Prostate gland (tissue), 2 donors: ENCODE measurements at regions not wholly inside any gene's neighbourhood (a gene's known extent, or its start where the extent isn't known, plus 50 kb on each side); places are given as distances from the start of the nearest gene placed in this dataset.

Experiments used
- DNase-seq: peaks from one replicate; pipeline ENCODE4 v3.0.0-alpha.2; 2019; ENCODE audit warnings: low spot score
- H3K27ac ChIP-seq, 2 donors: fragments of 200-600 bp; sonication (generic); 2 replicates each; pipeline ENCODE4 v1.5.1; 2017 to 2019
- H3K27me3 ChIP-seq: fragments of 200-600 bp; sonication (generic); replicated peaks from 2 replicates; pipeline ENCODE4 v1.5.1; 2019; ENCODE audit not compliant: insufficient read depth
- H3K36me3 ChIP-seq, 2 donors: fragments of 200-600 bp; sonication (generic); 1 replicate in 1 of 2; 2 replicates in 1 of 2; pipeline versions ENCODE4 v1.5.1 to v1.8.1; 2017 to 2019
- H3K4me1 ChIP-seq: fragments of 200-600 bp; sonication (generic); replicated peaks from 2 replicates; pipeline ENCODE4 v1.5.1; 2019
- H3K4me3 ChIP-seq, 2 donors: fragments of 200-600 bp; sonication (generic); 2 replicates each; pipeline ENCODE4 v1.5.1; 2017 to 2019
- H3K9me3 ChIP-seq: fragments of 200-600 bp; sonication (generic); 2 replicates; pipeline ENCODE4 v1.5.1; 2017
- CTCF ChIP-seq, 4 experiments: fragments of 200-600 bp in 2 of 4; fragments of 450-650 bp in 2 of 4; sonication (generic) in 2 of 4; IDR thresholded peaks; 1 replicate in 3 of 4; 2 replicates in 1 of 4; pipeline ENCODE4 v1.5.1; 2016 to 2019; ENCODE audit warnings: antibody characterized with exemption in 4 of 4, mild to moderate bottlenecking in 2 of 4, moderate library complexity in 2 of 4
- POLR2A ChIP-seq: fragments of 450-650 bp; IDR thresholded peaks from one replicate; pipeline ENCODE4 v1.6.1; 2016; ENCODE audit warnings: antibody characterized with exemption, mild to moderate bottlenecking
- POLR2AphosphoS5 ChIP-seq: sonication (generic); formaldehyde crosslinking; IDR thresholded peaks from one replicate; pipeline ENCODE4 v1.6.1; 2017; ENCODE audit warnings: antibody characterized with exemption
- whole genome bisulfite sequencing: methylation state at CpG from one replicate; pipeline ENCODE4 v1.1.5; 2018; 5-methylcytosine and 5-hydroxymethylcytosine counted together
- intact Hi-C: fragments of 100-400 bp; cut with DNase I; formaldehyde crosslinking; loops from one replicate; pipeline ENCODE4 v1.14.2; 2022

GRCh38 chr5:115355767-115356381, 59.4 kb upstream of the CCDC112 start:
- H3K4me3 ChIP-seq, result no peak overlapping the region
- TF ChIP-seq POLR2A, result no peak
- TF ChIP-seq POLR2AphosphoS5, result no peak
- no peak for TF ChIP-seq CTCF (IDR thresholded peaks at IDR 0.05)
- DNase-seq, result no peak
- no peaks in the 10 kb centered on the region for H3K36me3 ChIP-seq
- no peaks in the 10 kb centered on the region for H3K4me1 ChIP-seq
- WGBS, result 92% methylated on average over 4 of the region's 4 CpGs
- no peak overlapping the region for H3K27ac ChIP-seq
- H3K9me3 ChIP-seq, result no peaks in the 10 kb centered on the region
- intact Hi-C loops, result no loop called here
- no peaks in the 10 kb centered on the region for H3K27me3 ChIP-seq

- no peak overlapping the region for H3K4me3 ChIP-seq
- intact Hi-C loops, result no loop called here
- H3K27ac ChIP-seq, result no peak overlapping the region
- no peaks in the 10 kb centered on the region for H3K9me3 ChIP-seq
- H3K36me3 ChIP-seq, result no peaks in the 10 kb centered on the region
- no peaks in the 10 kb centered on the region for H3K27me3 ChIP-seq
- no peak for DNase-seq
- no peak for TF ChIP-seq POLR2AphosphoS5
- TF ChIP-seq POLR2A, result no peak
- TF ChIP-seq CTCF (IDR thresholded peaks at IDR 0.05), result no peak
- 40% methylated on average over 1 of the region's 1 CpG for WGBS
- H3K4me1 ChIP-seq, result no peaks in the 10 kb centered on the region
Measured at GRCh38 chr5:115355095-115355494, 58.6 kb upstream of the CCDC112 start.

GRCh38 chr5:115354246-115354645, 57.8 kb upstream of the CCDC112 start:
- 77% methylated on average over 5 of the region's 5 CpGs for whole genome bisulfite sequencing

GRCh38 chr5:115352571-115352970, 56.1 kb upstream of the CCDC112 start:
- Histone ChIP-seq H3K4me1 (no peaks in the 10 kb centered on the region), H3K27me3 (no peaks in the 10 kb centered on the region), H3K4me3 (no peak overlapping the region), H3K36me3 (no peaks in the 10 kb centered on the region), H3K27ac (no peak overlapping the region), H3K9me3 (no peaks in the 10 kb centered on the region)
- no peak for TF ChIP-seq CTCF (IDR thresholded peaks at IDR 0.05)
- DNase-seq, result no peak
- intact Hi-C loops, result no loop called here
- WGBS, result 100% methylated on average over 2 of the region's 2 CpGs

More at GRCh38 chr5:115354246-115354645, 57.8 kb upstream of the CCDC112 start:
- TF ChIP-seq POLR2A (no peak), CTCF (IDR thresholded peaks at IDR 0.05) (no peak), POLR2AphosphoS5 (no peak)
- no peak for DNase-seq
- Histone ChIP-seq H3K27ac (no peak overlapping the region), H3K4me3 (no peak overlapping the region), H3K36me3 (no peaks in the 10 kb centered on the region), H3K4me1 (no peaks in the 10 kb centered on the region), H3K27me3 (no peaks in the 10 kb centered on the region), H3K9me3 (no peaks in the 10 kb centered on the region)
- intact Hi-C loops, result no loop called here

GRCh38 chr5:115351356-115352195, 55.1 kb upstream of the CCDC112 start:
- Histone ChIP-seq H3K27ac (no peak overlapping the region), H3K4me1 (no peaks in the 10 kb centered on the region), H3K9me3 (no peaks in the 10 kb centered on the region), H3K4me3 (no peak overlapping the region), H3K36me3 (no peaks in the 10 kb centered on the region), H3K27me3 (no peaks in the 10 kb centered on the region)
- no peak for TF ChIP-seq POLR2A
- no peak for DNase-seq
- intact Hi-C loops, result no loop called here
